ENCODE measurements at regions not wholly inside any gene's neighbourhood (a gene's known extent, or its start where the extent isn't known, plus 50 kb on each side); places are given as distances from the start of the nearest gene placed in this dataset.

DNA sequence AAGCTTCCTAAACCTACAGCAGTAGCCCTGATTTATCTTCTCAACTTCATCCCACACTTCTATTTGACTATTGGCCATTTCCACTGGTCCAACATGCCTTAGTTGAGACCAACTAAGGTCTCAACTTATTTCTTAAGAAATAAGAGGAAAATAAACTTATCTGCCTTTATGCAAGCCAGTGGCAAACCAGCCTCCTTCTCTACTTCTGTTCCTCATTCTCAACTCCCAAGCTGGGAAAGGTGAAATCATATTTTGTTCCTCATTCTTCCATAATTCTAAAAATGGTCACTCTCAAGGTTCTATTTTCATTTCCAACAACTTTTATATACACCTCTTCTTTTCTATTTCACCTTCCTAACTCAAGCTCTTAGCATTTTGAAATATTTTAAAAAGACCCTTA is 149.6 kb upstream of the C9orf72 start:
- no peak for DNase-seq
- intact Hi-C loops (cut with DNase I) = loop anchor here (10.0 kb wide), 1 partner anchor 352 kb away; no protein-coding TSS in a partner anchor
- no peak for ATAC-seq (ENCODE audit: poor library complexity)

DNA sequence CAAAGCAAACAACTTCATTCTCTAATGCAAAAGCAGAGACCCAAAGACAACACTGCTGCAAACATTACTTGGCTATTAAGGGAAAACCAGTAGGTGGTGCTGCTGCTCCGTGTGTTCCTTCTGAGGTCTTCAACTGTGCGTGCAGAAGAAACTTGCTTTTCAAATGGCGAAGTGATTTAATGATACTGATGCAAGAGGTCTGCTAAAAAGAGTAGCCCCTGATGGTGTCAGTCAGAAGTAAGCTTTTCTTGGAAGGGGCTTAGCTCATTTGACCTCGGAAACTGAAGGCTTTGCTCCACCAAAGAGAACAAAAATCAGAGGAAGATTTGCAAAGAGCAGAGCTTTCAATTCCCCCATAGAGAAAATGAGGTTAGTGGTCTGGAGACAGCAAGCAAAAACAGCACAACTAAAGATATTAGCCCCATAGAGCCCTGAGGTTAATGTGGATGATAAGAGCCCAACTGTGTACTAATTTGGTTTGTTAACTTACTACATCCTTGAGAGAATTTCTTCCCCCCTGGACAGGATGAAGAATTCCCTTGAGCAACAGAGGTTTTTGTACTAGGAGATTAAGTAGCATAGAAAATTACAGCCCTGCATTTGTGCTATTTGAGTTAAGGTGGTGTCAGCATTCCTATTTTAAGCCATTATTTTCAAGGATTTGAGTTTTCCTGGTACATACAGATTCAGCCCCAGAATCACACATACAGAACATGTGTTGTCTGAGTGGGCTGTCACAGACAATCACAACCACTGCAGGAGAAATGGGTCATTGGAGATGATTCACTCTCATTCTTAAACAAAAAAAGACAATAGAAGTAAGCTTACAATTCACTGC is 153.2 kb upstream of the C9orf72 start:
- intact Hi-C loops (cut with DNase I) = loop anchor here (10.0 kb wide), 1 partner anchor 348 kb away; no protein-coding TSS in a partner anchor
- ATAC-seq (ENCODE audit: poor library complexity) (peak; percentile 75), DNase-seq (peak; percentile 48)

DNA sequence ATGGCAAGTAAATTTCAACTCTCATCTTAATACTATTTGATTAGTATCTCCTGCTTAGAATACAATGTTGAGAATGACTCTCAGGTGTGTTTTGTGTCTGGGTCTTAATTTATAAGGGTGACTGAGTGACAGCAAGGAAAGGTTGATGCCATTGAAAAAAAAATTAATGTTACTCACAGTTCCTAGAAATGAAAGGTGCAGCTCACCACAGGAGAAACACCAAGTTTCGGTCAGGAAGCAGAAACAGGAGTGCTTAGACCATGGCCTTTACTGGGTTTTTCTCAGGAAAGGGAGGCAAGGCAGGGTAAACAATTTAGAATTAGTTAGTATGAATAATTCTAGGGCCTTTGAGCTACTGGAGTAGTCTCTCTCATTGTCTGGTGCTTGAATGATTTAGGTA is 159.2 kb upstream of the C9orf72 start:
- intact Hi-C loops (cut with DNase I) = no loop called here
- DNase-seq (no peak), ATAC-seq (ENCODE audit: poor library complexity) (no peak)

DNA sequence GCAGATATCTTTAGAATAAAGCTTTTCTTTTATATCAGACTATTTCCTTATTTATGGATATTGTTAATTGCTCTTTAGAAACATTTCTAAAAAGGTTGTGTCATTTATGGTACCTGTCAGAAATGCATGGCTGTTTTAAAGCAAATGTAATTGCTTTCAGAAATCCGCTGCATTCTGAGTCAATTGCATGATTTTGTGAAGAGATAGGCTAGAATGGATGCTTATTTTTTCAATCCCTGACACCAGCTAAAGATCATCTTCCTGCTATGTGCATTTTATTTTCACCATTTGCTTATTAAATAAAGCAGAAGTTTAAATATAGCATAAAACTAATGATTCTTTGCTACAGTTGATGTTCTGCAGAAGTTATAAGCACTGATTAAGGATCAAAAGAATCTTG is 170.2 kb upstream of the C9orf72 start:
- ATAC-seq (ENCODE audit: poor library complexity) = no peak
- DNase-seq = no peak
- intact Hi-C loops (cut with DNase I) = no loop called here

DNA sequence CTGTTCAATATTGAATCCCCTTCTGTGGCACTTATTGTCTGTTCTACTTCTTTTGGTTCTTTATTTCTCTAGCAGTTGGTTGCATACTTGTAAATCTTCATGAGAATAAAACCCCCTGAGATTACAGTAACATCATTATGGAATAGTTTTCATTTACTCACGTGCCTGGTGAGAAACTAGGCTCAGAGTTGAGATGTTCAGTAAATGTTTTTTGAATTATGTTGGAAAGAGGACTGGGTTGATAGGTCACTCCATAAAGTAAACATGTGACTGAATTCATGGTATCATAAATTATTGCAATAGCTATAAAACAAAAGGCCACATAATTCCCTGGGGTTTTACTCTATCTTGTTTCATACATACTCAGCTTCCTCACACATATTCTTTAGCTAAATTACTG is 174.2 kb upstream of the C9orf72 start:
- DNase-seq = no peak
- no peak for ATAC-seq (ENCODE audit: poor library complexity)
- intact Hi-C loops (cut with DNase I) = no loop called here

DNA sequence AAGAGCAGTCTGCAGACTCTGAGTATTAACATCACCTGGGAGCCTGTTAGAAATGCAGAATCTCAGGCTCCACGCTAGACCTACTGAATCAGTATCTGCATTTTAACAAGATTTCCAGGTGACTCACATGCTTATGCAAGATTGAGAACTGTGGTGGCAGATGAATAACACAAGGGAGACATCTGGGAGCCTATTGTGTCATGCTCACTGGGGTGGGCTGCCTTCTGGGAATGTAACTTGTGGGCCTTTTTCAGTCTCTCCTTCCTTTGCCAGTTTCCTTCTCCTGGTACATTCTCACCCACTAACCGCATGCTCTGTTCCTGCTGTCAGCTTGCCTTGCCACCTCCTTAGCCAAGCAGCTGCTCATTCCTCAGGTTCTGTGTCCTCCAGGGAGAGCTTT is 176.6 kb upstream of the C9orf72 start:
- intact Hi-C loops (cut with DNase I) = no loop called here
- DNase-seq = no peak
- ATAC-seq (ENCODE audit: poor library complexity) = no peak

DNA sequence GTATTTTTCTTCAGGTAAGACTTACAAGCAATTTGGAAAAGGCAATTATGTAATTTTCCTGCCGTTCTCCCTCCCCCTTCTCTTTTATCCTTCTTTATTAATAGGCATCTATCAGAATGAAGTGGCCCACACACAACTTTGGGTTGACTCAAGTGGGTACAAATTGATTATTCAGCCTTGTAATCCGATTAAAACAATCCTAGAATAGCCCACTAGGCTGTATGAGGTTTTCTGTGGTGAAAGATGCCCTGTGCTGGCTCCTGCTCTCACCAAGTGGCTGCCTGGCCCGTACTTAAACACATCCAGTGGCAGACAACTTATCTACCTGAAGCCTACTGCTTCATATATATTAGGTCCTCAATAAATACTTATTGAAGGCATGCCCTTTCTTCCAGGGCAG is 177.3 kb upstream of the C9orf72 start:
- no peak for DNase-seq
- intact Hi-C loops (cut with DNase I) = no loop called here
- no peak for ATAC-seq (ENCODE audit: poor library complexity)

DNA sequence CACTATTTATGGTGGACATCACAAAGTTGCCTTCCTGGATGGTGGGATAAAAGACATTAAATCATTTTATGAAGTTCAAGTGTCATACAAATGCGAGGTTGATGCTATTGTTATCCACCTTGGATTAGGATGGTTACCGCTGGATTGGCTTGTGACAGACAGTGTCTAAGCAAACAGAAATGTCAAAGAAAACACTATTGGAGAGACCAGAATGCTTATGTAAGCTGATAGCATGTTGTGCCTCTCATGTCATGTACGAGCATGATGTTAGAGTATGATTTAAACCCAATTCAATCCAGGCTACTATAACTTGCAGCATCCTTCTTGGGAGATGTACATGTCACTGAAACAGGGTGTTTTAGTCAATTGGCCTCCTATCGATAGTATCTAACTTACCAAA is 178.8 kb upstream of the C9orf72 start:
- no peak for DNase-seq
- ATAC-seq (ENCODE audit: poor library complexity) = no peak
- intact Hi-C loops (cut with DNase I) = no loop called here

DNA sequence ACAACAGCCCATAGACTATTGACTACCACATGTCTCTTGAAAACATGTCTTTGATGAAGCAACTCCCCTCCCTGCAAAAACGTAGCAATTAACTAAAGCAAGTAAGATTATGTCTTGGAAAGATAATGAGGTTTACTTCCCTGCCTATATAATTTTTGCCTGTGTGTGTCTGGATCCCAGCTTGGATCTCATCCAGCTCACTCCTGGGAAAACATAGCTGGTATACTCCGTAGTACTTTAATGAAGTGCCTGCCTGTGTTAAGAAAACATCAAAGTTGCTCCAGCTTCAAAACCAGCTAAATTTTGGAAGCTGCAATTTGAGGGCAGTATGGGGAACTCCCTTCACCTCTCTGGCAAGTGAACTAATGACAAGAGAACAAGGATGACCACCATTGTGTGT is 182.6 kb upstream of the C9orf72 start:
- DNase-seq (no peak), ATAC-seq (ENCODE audit: poor library complexity) (no peak)
- intact Hi-C loops (cut with DNase I) = no loop called here

DNA sequence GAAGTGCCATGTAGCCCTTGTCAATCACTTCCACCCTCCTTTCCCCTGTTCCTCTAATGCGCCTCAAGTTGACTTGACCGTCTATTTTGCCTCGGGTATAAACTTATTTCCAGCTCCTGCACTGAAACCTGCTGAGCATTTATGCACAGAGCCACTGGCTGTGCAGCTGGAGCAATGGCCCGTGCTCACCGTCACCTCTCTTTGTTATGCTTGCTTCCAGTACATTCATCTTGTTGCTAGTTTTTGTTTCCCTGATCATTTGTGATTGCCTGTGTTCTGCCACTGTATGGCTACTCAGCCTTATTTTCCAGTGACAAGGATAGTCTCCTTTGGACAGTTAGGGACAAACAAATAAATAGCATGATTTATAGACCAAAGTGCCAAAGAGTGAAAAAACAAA is 183.1 kb upstream of the C9orf72 start:
- no peak for ATAC-seq (ENCODE audit: poor library complexity)
- no peak for DNase-seq
- intact Hi-C loops (cut with DNase I) = no loop called here

DNA sequence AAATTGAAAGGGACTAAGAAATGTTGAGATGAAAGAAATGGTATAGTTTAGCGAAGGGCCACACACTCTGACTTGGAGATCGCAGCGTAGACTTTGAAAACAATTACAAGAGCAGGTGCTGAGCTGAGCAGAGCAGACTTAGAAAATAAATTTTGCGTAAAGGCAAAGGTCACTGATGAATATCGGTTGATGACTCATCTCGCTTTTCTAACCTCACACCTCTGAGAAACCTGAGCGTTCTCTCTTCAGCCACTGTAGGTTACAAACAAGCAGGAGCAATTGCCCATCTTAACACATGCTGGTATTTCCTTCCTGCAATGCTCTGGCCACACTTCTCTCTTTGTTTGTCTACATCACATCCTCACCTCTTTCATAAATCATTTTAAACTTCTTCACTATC is 190.6 kb upstream of the C9orf72 start:
- ATAC-seq (ENCODE audit: poor library complexity) = no peak
- intact Hi-C loops (cut with DNase I) = no loop called here
- no peak for DNase-seq

DNA sequence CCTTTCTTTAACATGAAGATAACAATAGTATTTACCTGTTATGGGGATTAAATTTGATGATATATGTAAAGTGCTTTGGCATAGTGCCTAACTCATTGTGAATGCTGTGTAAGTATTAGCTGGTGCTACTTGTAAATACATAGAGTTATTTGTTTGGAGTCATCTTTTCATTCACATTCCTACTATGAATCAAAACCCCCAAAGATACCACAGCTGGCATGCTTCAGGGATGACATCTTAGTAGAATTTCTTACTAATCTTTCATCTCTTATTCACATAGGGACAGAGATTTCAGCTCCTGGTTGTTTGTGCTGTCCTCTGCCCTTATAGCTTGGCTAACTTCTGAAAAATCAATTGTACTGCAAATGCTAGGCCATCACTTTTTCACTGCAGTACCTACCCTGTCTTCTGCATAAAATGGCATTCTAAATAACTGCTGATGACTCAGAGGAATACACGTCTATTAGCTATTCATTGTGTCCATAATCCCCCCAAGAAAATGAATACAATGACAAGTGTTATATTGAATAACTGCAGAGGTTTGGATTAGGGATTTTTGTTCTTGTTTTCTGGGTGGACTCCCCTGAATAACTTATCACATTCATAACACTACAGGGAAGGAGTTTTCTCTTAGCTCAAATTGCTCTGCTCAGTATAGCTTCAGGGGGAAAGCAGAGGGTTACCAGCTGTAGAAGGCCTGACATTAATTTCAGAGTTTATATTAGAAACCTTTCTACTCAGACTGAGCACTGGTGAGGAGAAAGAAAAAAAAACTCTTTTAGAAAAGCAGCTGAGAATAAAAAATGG is 192.2 kb upstream of the C9orf72 start:
- DNase-seq (no peak), ATAC-seq (ENCODE audit: poor library complexity) (no peak)
- intact Hi-C loops (cut with DNase I) = no loop called here

DNA sequence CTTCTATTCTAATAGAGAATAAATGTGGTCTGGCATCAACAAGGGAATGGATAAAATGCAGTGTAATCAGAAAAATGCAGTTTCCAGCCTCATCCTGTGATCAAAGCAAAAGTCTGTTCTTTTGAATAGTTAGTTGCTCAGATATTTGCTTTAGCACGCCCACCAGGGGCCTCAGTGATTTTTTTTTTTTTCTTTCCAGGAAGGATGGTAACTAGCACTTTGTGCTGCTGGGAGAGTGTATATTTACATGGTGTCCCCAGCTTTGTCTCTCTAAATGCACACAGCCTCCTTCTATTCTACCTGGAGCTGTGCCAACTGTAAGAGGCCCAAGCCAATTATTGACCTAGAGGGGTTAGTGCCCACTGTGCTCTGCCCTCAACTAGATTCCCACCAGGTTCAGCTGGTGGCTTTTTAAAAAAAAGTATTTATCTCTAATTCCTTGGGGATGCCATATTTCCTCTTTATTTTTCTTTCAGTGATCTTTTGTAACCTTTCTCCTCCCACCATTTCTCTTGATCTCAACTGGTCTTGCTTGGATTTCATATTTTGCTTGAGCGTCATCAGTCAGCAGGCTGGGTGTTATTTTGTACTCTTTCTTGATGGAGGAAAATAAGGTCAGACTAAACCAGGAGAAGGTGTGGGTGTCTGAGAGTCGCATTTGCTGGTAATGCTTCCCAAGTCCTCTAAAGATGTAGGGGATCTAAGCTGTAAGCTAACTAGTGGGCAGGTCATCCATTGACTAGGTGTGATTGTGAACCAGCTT is 193.0 kb upstream of the C9orf72 start:
- ATAC-seq (ENCODE audit: poor library complexity) = no peak
- DNase-seq = no peak
- intact Hi-C loops (cut with DNase I) = no loop called here

DNA sequence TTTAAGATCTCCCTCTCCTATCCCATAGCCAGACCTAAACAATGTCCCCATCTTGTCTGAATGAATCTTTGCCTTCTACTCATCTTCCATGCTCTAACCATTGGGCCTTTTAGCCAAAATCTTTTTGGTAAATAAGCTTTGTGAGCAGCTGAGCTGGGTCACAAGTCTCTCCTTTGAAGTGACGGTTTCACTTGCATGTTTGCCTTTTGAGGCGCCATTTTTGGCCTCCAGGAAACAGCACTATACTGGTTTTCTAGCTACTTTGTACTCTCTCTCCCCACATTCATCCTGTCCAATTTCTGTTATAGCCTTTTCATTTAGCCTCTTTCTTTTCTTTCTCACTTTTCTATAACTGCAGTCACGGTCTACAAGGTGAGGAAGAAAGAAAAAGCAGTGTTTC is 195.5 kb upstream of the C9orf72 start:
- intact Hi-C loops (cut with DNase I) = no loop called here
- ATAC-seq (ENCODE audit: poor library complexity) (no peak), DNase-seq (no peak)

DNA sequence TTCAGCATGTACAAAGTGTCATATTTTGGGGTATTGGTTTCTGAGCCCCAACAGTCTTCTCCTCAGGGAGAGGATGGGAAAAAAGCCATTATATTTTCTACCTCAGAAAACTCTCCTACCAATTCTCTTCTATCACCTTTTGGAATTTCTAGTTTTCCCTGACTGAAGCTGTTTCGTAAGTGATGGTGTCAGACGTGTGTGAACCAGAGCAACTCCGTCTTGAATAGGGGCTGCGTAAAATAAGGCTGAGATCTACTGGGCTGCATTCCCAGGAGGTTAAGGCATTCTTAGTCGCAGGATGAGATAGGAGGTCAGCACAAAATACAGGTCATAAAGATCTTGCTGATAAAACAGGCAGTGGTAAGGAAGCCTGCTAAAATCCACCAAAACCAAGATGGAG is 197.3 kb upstream of the C9orf72 start:
- DNase-seq (no peak), ATAC-seq (ENCODE audit: poor library complexity) (no peak)
- intact Hi-C loops (cut with DNase I) = no loop called here

DNA sequence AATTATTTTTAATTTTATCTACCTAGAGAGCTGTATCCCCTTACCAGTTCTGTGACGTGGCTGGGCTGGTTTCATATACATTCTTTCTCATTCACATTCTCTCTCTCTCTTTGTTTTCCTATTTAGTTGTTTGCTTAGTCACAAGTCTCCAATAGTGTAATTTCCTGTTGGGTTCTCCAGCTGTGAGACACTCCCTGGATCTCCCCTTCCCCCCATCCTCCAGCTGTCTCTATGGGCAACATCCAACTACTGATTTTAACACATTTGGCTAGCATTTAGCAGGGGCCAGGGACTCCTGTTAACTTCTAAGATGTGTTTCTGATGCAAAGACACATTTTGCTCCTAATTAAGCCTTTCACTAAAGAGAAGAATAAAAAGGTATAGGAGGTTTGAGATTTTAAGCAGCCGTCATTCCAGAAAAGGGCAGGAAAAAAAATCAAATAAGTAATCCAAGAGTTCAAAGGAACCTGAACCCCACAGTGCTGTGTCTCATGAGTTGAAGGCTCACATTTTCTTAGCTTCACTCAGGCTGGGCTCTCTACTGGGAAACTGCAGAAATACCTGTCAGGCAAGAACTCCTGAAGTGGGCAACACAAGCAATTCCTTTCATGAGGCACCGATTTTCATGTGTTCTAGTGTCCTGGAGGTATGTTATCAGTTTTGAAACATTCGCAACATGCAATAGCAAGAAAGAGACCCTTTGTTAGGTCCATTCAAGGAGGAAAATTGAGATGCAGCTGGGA is 198.7 kb upstream of the C9orf72 start:
- intact Hi-C loops (cut with DNase I) = no loop called here
- ATAC-seq (ENCODE audit: poor library complexity) = no peak
- no peak for DNase-seq

DNA sequence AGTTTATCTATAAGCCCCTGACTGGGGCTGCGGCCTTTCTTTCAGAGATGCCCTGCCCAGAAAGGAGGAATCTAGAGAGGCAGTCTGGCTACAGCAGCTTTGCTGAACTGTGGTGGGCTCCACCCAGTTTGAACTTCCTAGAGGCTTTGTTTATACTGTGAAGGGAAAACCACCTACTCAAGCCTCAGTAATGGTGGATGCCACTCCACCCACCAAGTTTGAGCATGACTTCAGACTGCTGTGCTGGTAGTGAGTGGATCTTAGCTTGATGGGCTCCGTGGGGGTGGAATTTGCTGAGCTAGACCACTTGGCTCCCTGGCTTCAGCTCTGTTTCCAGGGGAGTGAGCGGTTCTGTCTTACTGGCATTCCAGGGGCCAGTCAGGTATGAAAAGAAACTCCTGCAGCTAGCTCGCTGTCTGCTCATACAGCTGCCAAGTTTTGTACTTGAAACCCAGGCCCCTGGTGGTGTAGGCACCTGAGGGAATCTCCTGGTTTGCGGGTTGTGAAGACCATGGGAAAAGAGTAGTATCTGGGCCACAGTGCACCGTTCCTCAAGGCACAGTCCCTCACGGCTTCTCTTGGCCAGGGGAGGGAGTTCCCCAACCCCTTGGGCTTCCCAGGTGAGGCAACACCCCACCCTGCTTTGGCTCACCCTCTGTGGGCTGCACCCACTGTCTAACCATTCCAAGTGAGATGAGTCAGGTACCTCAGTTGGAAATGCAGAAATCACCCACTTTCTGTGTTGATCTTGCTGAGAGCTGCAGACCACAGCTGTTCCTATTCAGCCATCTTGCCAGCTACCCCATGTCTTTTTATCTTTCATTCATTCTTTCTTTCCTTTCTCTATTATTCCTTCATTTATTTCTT is 211.8 kb upstream of the C9orf72 start:
- no peak for DNase-seq
- intact Hi-C loops (cut with DNase I) = no loop called here
- ATAC-seq (ENCODE audit: poor library complexity) = no peak

DNA sequence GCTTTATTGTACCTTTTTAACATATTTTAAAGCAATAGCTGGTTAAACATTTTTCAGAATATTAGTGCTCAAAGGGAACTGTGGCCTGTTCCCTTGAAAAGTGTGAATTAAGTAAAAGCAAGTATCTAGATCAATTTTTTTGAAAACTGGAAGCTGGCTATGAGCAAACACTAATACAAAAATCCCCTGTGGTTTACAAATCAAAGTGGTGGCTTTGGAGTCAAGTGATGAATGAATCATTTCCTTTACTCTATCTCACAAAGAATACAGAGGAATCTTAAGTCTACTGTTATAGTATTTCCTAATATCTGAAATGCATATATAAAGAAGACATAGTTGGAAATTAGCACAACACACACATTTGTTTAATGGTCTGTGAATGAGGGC is 212.4 kb upstream of the C9orf72 start:
- DNase-seq (no peak), ATAC-seq (ENCODE audit: poor library complexity) (no peak)

More for the DNA sequence above, 212.4 kb upstream of the C9orf72 start:
- intact Hi-C loops (cut with DNase I) = no loop called here

All from Right ventricle myocardium superior (tissue), 1 donor.